HG03196 (cell line): ENCODE measurements at regions not wholly inside any gene's neighbourhood (a gene's known extent, or its start where the extent isn't known, plus 50 kb on each side); places are given as distances from the start of the nearest gene placed in this dataset.
"Not testable (repeated sequence)": the region's sequence is repeated elsewhere in the genome, so short reads cannot be mapped to it uniquely, and the experiment has no call there.

Source experiments
- ATAC-seq: cut with Tn5 transposase; IDR thresholded peaks from one replicate; pipeline ENCODE4 v1.9.1; 2021; ENCODE audit not compliant: unreplicated experiment

GRCh38 chrX:84856791-84857190, 146.9 kb upstream of the APOOL start:
- ATAC-seq: not testable (repeated sequence)

- not testable (repeated sequence) for ATAC-seq
These were observed 144.9 kb upstream of the APOOL start for GRCh38 chrX:84858771-84859170.

GRCh38 chrX:84865113-84865512, 138.6 kb upstream of the APOOL start:
- no peak for ATAC-seq

DNA sequence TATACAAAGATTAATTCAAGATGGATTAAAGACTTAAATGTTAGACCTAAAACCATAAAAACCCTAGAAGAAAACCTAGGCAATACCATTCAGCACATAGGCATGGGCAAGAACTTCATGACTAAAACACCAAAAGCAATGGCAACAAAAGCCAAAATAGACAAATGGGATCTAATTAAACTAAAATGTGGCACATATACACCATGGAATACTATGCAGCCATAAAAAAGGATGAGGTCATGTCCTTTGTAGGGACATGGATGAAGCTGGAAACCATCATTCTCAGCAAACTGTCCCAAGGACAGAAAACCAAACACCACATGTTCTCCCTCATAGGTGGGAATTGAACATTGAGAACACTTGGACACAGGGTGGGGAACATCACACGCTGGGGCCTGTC, 133.4 kb upstream of the APOOL start:
- ATAC-seq: not testable (repeated sequence)

DNA sequence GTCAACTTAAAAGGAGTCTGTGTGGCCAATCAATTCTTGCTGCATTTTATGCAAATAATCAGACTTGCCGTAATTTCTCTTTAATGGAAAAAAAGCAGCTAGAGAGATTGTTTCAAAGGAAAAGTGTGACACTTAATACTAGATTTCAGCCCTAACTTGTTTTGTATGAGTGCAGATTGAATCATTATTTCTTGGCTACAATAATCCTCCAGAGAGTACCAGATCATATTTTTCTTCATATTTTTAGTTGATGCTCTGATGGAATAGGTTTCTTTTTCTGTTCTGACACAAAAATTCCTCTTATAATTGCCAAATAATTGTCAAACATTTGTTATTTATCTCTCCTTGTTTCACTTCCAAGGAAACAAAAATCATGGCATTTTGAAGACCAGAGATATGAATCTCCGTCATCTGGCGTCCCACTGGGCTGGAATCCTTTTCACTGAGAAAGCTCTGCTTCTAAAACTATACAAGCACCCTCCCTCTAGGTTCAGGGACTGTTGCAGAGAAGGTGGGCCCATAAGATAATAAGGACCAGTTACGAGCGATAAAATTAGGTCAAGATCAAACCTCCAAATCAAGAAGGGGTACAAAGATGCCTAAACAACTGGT, 131.4 kb upstream of the APOOL start:
- ATAC-seq: not testable (repeated sequence)

DNA sequence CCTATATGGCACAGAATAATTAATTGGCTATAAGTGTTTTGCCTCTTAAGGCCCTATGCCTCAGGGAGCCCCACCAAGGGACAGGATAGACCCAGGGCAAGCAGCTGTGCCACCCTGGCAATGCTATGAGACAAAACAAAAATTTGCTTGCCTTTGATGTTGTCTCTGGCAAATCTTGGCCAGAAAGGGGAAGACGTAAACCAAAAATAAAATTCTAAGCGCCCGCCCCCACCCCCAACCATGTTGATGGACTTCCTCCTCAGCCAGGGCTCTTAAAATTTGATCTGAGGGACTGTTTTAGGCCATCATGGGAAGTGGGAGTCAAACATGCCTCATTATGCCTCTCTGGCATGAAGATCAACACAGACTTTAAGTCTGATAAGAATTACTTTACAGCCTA, 130.5 kb upstream of the APOOL start:
- ATAC-seq: no peak

- ATAC-seq: no peak
These were observed 126.8 kb upstream of the APOOL start for GRCh38 chrX:84876876-84877275.

GRCh38 chrX:84893897-84894296, 109.8 kb upstream of the APOOL start:
- no peak for ATAC-seq

DNA sequence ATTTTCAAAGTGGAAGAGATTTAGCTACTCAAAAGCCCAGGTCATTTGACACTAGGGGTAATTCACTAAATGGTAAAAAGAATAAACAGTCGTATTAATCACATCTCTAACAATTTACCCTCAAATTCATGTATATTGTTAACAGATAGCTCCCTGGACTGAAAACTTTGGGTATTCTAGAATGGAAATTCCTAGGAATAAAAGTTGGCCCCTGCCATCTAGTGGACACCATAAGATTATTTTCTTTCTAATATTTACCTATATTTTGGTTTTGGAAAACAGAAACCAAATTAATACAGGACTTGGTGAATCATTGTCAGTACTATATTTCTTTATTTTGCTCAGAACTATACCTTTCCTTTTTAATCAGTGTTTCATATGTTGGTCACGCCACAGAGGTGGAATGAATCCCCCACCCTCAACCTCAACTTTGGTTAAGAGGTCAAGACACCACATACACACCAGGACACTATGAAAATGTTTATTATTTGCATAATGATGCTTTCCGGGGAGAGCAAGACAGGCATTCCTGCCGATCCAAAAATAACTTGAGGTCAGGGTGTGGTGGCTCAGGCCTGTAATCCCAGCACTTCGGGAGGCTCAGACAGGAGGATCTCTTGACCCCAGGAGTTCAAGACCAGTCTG, 96.2 kb upstream of the APOOL start:
- ATAC-seq: no peak

GRCh38 chrX:84909151-84909550, 94.5 kb upstream of the APOOL start:
- ATAC-seq: no peak

GRCh38 chrX:84924624-84925023, 79.1 kb upstream of the APOOL start:
- ATAC-seq: no peak

DNA sequence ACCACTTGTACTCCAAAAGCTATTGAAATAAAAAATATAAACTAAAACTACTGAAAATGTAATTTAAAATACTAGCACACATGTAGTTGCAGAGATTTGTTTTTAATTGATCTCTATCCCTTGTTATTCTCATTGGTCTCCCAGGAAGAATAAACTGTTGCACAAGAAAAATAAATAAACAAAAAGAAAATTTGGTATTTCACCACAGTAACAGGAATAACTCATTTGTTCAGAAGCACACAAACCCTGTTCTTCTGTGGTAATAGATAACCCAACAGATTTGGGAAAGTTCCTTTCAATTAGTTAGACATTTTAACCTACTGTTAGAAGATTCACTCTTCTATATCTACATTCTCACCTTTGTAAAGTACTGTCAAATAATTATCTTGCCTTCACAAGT, 70.9 kb upstream of the APOOL start:
- no peak for ATAC-seq

DNA sequence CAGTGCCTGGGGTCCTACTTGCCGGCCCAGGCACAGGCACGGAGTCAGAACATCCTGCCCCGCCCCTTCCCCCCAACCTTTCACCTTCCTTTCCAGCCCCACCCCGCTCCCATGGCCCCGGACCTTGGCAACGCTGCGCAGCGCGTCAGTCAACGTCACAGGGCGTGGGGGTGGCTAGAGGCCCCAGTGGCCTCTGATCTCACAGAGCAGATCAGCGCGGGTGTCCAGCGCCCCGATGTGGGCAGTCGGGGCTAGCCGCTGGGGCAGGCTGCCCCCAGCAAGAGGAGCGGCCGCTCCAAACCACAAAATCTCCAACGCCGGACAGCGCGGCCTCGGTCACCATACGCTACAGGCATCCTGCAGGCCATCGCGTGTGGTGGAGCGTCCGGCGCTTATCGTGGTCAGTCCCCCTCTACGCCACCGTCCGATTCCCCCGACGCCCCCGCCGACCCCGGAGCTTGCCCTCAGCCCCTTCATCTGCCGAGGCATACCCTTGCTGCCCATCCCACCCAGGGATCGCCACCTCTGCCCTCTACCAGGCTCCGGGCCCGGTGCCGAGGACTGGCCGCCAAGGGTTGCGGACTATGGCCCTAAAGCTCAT, 69.6 kb upstream of the APOOL start:
- no peak for ATAC-seq
